Lower leg skin (tissue), 3 donors: ENCODE measurements at regions not wholly inside any gene's neighbourhood (a gene's known extent, or its start where the extent isn't known, plus 50 kb on each side); places are given as distances from the start of the nearest gene placed in this dataset.

ENCODE experiments used
- POLR2A ChIP-seq, 2 donors: fragments of 450-650 bp; IDR thresholded peaks; one replicate each; pipeline ENCODE4 v1.6.1; 2016 to 2017; ENCODE audit warnings: antibody characterized with exemption in 2 of 2, mild to moderate bottlenecking in 1 of 2, moderate library complexity in 1 of 2
- TF ChIP-seq, protein P1 (sequence below), 3 donors: fragments of 450-650 bp; IDR thresholded peaks; one replicate each; pipeline ENCODE4 v1.5.1; 2016; ENCODE audit warnings: antibody characterized with exemption in 3 of 3, mild to moderate bottlenecking in 3 of 3, moderate library complexity in 2 of 3

DNA sequence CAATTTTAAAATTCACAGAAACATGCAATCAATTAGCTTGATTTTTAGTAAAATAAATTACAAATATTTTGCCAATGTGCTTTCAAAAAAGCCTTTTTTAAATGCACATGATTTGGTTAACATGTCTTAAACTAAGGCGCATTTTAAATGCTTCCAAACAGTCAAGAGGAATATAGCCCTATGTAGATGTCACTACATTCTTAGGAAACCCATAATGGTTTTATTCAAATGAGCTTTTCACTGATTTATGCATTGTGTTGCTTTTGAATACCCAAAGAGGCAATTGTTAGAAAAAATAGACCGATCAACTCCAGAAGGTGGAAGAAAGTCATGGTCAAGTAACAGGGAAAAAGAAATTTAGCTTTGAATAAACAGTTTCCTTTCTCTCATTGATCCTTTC lies 366.9 kb upstream of the PPP2R3A start:
- TF ChIP-seq, protein P1, sequence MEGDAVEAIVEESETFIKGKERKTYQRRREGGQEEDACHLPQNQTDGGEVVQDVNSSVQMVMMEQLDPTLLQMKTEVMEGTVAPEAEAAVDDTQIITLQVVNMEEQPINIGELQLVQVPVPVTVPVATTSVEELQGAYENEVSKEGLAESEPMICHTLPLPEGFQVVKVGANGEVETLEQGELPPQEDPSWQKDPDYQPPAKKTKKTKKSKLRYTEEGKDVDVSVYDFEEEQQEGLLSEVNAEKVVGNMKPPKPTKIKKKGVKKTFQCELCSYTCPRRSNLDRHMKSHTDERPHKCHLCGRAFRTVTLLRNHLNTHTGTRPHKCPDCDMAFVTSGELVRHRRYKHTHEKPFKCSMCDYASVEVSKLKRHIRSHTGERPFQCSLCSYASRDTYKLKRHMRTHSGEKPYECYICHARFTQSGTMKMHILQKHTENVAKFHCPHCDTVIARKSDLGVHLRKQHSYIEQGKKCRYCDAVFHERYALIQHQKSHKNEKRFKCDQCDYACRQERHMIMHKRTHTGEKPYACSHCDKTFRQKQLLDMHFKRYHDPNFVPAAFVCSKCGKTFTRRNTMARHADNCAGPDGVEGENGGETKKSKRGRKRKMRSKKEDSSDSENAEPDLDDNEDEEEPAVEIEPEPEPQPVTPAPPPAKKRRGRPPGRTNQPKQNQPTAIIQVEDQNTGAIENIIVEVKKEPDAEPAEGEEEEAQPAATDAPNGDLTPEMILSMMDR (IDR thresholded peaks at IDR 0.05) = no peak
- TF ChIP-seq POLR2A (IDR thresholded peaks at IDR 0.05) = no peak
